Mesendoderm (in vitro differentiated cells): ENCODE measurements at regions not wholly inside any gene's neighbourhood (a gene's known extent, or its start where the extent isn't known, plus 50 kb on each side); places are given as distances from the start of the nearest gene placed in this dataset.
A peak's percentile ranks its signal among the peaks of the same experiment; 100 is the strongest.

Experiments used
- DNase-seq: peaks from one replicate; pipeline ENCODE4 v3.0.0; 2013
- H2AK5ac ChIP-seq: 2 replicates; pipeline ENCODE4 v1.6.1; 2013; ENCODE audit warnings: low read length, inconsistent platforms
- H2BK120ac ChIP-seq: 2 replicates; pipeline ENCODE4 v1.6.1; 2013; ENCODE audit warnings: low read depth, mild to moderate bottlenecking, low read length, moderate library complexity, mixed read lengths
- H2BK15ac ChIP-seq: replicated peaks from 2 replicates; pipeline ENCODE4 v1.6.1; 2013; ENCODE audit warnings: low read depth, mild to moderate bottlenecking, moderate library complexity
- H2BK5ac ChIP-seq: 2 replicates; pipeline ENCODE4 v1.6.1; 2013; ENCODE audit warnings: low read length, inconsistent platforms
- H3K18ac ChIP-seq: 2 replicates; pipeline ENCODE4 v1.6.1; 2013; ENCODE audit warnings: mild to moderate bottlenecking, low read length, mixed read lengths
- H3K23ac ChIP-seq: one replicate; pipeline ENCODE4 v1.6.1; 2013; ENCODE audit warnings: low read length
- H3K27ac ChIP-seq: 2 replicates; pipeline ENCODE4 v1.5.1; 2013; ENCODE audit warnings: low read depth, mild to moderate bottlenecking, inconsistent platforms, low read length, moderate library complexity
- H3K27me3 ChIP-seq: 2 replicates; pipeline ENCODE4 v1.6.1; 2013; ENCODE audit warnings: low read length, control low read depth, mild to moderate bottlenecking, inconsistent platforms; ENCODE audit not compliant: insufficient read depth, poor library complexity
- H3K36me3 ChIP-seq: 2 replicates; pipeline ENCODE4 v1.6.1; 2013; ENCODE audit warnings: low read length, inconsistent platforms; ENCODE audit not compliant: control insufficient read depth, insufficient read depth
- H3K4ac ChIP-seq: one replicate; pipeline ENCODE4 v1.6.1; 2013; ENCODE audit warnings: low read depth, mild to moderate bottlenecking, low read length, moderate library complexity
- H3K4me1 ChIP-seq: 2 replicates; pipeline ENCODE4 v1.6.1; 2013; ENCODE audit warnings: low read depth, low read length, inconsistent platforms; ENCODE audit not compliant: control insufficient read depth
- H3K4me2 ChIP-seq: 2 replicates; pipeline ENCODE4 v1.6.1; 2013; ENCODE audit warnings: low read length
- H3K4me3 ChIP-seq: 2 replicates; pipeline ENCODE4 v1.5.1; 2013; ENCODE audit warnings: mild to moderate bottlenecking, low read length
- H3K56ac ChIP-seq: one replicate; pipeline ENCODE4 v1.6.1; 2013; ENCODE audit warnings: low read length
- H3K79me1 ChIP-seq: 2 replicates; pipeline ENCODE4 v1.6.1; 2013; ENCODE audit warnings: low read length, inconsistent platforms
- H3K79me2 ChIP-seq: 2 replicates; pipeline ENCODE4 v1.6.1; 2013; ENCODE audit warnings: mild to moderate bottlenecking, low read length; ENCODE audit not compliant: control insufficient read depth, insufficient read depth
- H3K9ac ChIP-seq: 2 replicates; pipeline ENCODE4 v1.6.1; 2013; ENCODE audit warnings: low read length, inconsistent platforms
- H4K5ac ChIP-seq: one replicate; pipeline ENCODE4 v1.6.1; 2013; ENCODE audit warnings: low read length
- H4K8ac ChIP-seq: one replicate; pipeline ENCODE4 v1.6.1; 2013; ENCODE audit warnings: low read depth, mild to moderate bottlenecking, control low read depth, low read length, moderate library complexity
- WGBS: extraction: QIAGEN DNeasy Blood & Tissue Kit; methylation state at CpG from one replicate; pipeline ENCODE4 v1.1.7; 2013; ENCODE audit warnings: low lambda C conversion rate, missing lambda C conversion rate; ENCODE audit not compliant: insufficient coverage; ENCODE audit errors: extremely low coverage; 5-methylcytosine and 5-hydroxymethylcytosine counted together

DNA sequence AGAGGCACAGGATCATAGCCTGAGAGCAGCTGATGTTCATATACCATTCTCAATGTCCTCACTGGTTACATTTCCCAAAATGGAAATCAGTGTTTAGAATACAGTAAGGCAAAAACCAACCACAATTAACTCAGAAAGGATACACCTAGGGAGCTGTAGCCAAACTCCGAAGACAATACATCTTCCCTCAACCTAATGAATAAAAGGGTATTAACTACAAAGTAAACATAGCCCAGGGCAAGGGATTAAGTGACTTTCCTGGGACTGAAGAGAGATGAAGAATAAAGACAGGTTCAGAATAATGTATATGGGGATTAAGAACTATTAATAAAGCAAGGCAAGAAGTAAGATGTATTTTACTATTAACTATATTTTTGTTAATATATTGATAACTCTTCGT lies 79.5 kb downstream of the RPS29 start:
- no peak overlapping the region for H3K18ac ChIP-seq
- H4K8ac ChIP-seq = no peak overlapping the region
- no peak overlapping the region for H2AK5ac ChIP-seq
- no peak overlapping the region for H4K5ac ChIP-seq
- H3K4me3 ChIP-seq = no peak overlapping the region
- no peak overlapping the region for H3K56ac ChIP-seq
- no peak overlapping the region for H2BK5ac ChIP-seq
- no peaks in the 10 kb centered on the region for H3K79me1 ChIP-seq
- no peaks in the 10 kb centered on the region for H3K27me3 ChIP-seq
- no peak overlapping the region for H3K4ac ChIP-seq
- no peaks in the 10 kb centered on the region for H3K79me2 ChIP-seq
- H3K4me1 ChIP-seq = no peaks in the 10 kb centered on the region
- no CpG with 5 or more reads among the region's 2 CpGs for WGBS
- peak; percentile 44 for DNase-seq
- no peak overlapping the region for H3K4me2 ChIP-seq
- H3K9ac ChIP-seq = no peak overlapping the region
- no peak overlapping the region for H3K27ac ChIP-seq
- no peak overlapping the region for H2BK15ac ChIP-seq
- H3K36me3 ChIP-seq = no peaks in the 10 kb centered on the region
- H3K23ac ChIP-seq = no peak overlapping the region
- H2BK120ac ChIP-seq = no peak overlapping the region

GRCh38 chr14:49505041-49505766 lies 81.0 kb downstream of the RPS29 start:
- no peaks in the 10 kb centered on the region for H3K4me1 ChIP-seq
- H3K36me3 ChIP-seq = no peaks in the 10 kb centered on the region
- DNase-seq = peak; percentile 98
- no peak overlapping the region for H4K5ac ChIP-seq
- no peak overlapping the region for H2BK120ac ChIP-seq
- no peak overlapping the region for H2BK15ac ChIP-seq
- H3K79me1 ChIP-seq = no peaks in the 10 kb centered on the region
- no peak overlapping the region for H2BK5ac ChIP-seq
- H3K23ac ChIP-seq = no peak overlapping the region
- no peaks in the 10 kb centered on the region for H3K79me2 ChIP-seq
- no peak overlapping the region for H3K18ac ChIP-seq
- no peak overlapping the region for H3K27ac ChIP-seq
- WGBS = no CpG with 5 or more reads among the region's 5 CpGs
- H3K4ac ChIP-seq = no peak overlapping the region
- H2AK5ac ChIP-seq = no peak overlapping the region
- no peak overlapping the region for H3K56ac ChIP-seq
- H4K8ac ChIP-seq = no peak overlapping the region
- H3K4me2 ChIP-seq = no peak overlapping the region
- H3K4me3 ChIP-seq = no peak overlapping the region
- H3K9ac ChIP-seq = no peak overlapping the region
- no peaks in the 10 kb centered on the region for H3K27me3 ChIP-seq

GRCh38 chr14:49497725-49498348 lies 88.3 kb downstream of the RPS29 start:
- no peaks in the 10 kb centered on the region for H3K4me1 ChIP-seq
- H2BK120ac ChIP-seq = no peak overlapping the region
- no peaks in the 10 kb centered on the region for H3K27me3 ChIP-seq
- no peak overlapping the region for H3K9ac ChIP-seq
- H3K36me3 ChIP-seq = no peaks in the 10 kb centered on the region
- no peak overlapping the region for H2BK5ac ChIP-seq
- H2BK15ac ChIP-seq = no peak overlapping the region
- no peak overlapping the region for H3K4me2 ChIP-seq
- no CpG with 5 or more reads among the region's 7 CpGs for WGBS
- H3K56ac ChIP-seq = no peak overlapping the region
- H3K23ac ChIP-seq = no peak overlapping the region
- H3K27ac ChIP-seq = no peak overlapping the region
- H3K18ac ChIP-seq = no peak overlapping the region
- no peak overlapping the region for H4K8ac ChIP-seq
- no peak overlapping the region for H4K5ac ChIP-seq
- H3K79me2 ChIP-seq = no peaks in the 10 kb centered on the region
- H2AK5ac ChIP-seq = no peak overlapping the region
- H3K4me3 ChIP-seq = no peak overlapping the region
- peak; percentile 84 for DNase-seq
- H3K79me1 ChIP-seq = no peaks in the 10 kb centered on the region
- no peak overlapping the region for H3K4ac ChIP-seq

DNA sequence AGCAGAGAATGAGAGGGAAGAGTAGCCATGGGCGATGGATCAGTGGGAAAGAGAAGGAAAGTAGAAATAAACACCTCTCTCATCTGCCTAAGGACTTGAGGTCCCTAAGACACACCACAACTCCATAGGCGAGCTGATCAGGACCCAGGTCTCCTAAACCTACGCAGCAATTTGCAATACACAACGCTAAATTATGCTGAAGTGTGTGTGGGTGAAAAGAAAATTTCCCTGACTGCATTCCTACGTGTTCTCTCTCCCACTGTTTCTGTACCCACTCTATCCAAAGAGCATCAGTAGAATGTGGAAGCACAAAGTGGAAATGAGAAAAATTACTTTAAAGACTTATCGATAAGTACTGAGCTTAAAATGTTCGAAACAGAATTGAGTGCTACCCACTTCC lies 88.9 kb downstream of the RPS29 start:
- Histone ChIP-seq H2BK120ac (no peak overlapping the region), H3K56ac (no peak overlapping the region), H3K27ac (no peak overlapping the region), H3K4me3 (no peak overlapping the region), H3K4ac (no peak overlapping the region), H3K4me1 (no peaks in the 10 kb centered on the region), H2BK5ac (no peak overlapping the region), H3K79me2 (no peaks in the 10 kb centered on the region), H2AK5ac (no peak overlapping the region), H3K18ac (no peak overlapping the region), H3K36me3 (no peaks in the 10 kb centered on the region), H3K79me1 (no peaks in the 10 kb centered on the region), H4K8ac (no peak overlapping the region), H3K4me2 (no peak overlapping the region), H3K23ac (no peak overlapping the region), H3K27me3 (no peaks in the 10 kb centered on the region), H2BK15ac (no peak overlapping the region), H4K5ac (no peak overlapping the region), H3K9ac (no peak overlapping the region)
- WGBS = no CpG with 5 or more reads among the region's 7 CpGs
- DNase-seq = no peak

- no CpG with 5 or more reads among the region's 4 CpGs for WGBS
- no peak for DNase-seq
Measured at GRCh38 chr14:49494836-49495235, 91.3 kb downstream of the RPS29 start.

More at GRCh38 chr14:49494836-49495235, 91.3 kb downstream of the RPS29 start:
- Histone ChIP-seq H3K4me2 (no peak overlapping the region), H3K9ac (no peak overlapping the region), H3K18ac (no peak overlapping the region), H3K23ac (no peak overlapping the region), H2BK15ac (no peak overlapping the region), H3K56ac (no peak overlapping the region), H3K4me1 (no peaks in the 10 kb centered on the region), H3K36me3 (no peaks in the 10 kb centered on the region), H3K27ac (no peak overlapping the region), H4K8ac (no peak overlapping the region), H3K79me1 (no peaks in the 10 kb centered on the region), H3K27me3 (no peaks in the 10 kb centered on the region), H2BK5ac (no peak overlapping the region), H4K5ac (no peak overlapping the region), H2BK120ac (no peak overlapping the region), H3K79me2 (no peaks in the 10 kb centered on the region), H2AK5ac (no peak overlapping the region), H3K4ac (no peak overlapping the region), H3K4me3 (no peak overlapping the region)
